ENCODE measurements at regions not wholly inside any gene's neighbourhood (a gene's known extent, or its start where the extent isn't known, plus 50 kb on each side); places are given as distances from the start of the nearest gene placed in this dataset.

- TF ChIP-seq POLR2AphosphoS5 (IDR thresholded peaks at IDR 0.05), result no peak
- no peak for TF ChIP-seq CTCF (IDR thresholded peaks at IDR 0.05)
- TF ChIP-seq POLR2A (IDR thresholded peaks at IDR 0.05), result no peak
Observed at GRCh38 chr5:20949636-20950035, 961.6 kb upstream of the CDH18 start.
